22Rv1 (cell line): ENCODE measurements at regions not wholly inside any gene's neighbourhood (a gene's known extent, or its start where the extent isn't known, plus 50 kb on each side); places are given as distances from the start of the nearest gene placed in this dataset.

Experiments
- H3K27ac ChIP-seq: fragments of 450-650 bp; 2 replicates; pipeline ENCODE4 v1.5.1; 2017
- ZFX ChIP-seq: fragments of 450-650 bp; IDR thresholded peaks from 2 replicates; pipeline ENCODE4 v1.6.1; 2017; ENCODE audit warnings: antibody characterized with exemption, borderline replicate concordance
- TF ChIP-seq, protein P1 (sequence below): fragments of 450-650 bp; IDR thresholded peaks from 2 replicates; pipeline ENCODE4 v1.5.1; 2017; ENCODE audit warnings: mild to moderate bottlenecking

DNA sequence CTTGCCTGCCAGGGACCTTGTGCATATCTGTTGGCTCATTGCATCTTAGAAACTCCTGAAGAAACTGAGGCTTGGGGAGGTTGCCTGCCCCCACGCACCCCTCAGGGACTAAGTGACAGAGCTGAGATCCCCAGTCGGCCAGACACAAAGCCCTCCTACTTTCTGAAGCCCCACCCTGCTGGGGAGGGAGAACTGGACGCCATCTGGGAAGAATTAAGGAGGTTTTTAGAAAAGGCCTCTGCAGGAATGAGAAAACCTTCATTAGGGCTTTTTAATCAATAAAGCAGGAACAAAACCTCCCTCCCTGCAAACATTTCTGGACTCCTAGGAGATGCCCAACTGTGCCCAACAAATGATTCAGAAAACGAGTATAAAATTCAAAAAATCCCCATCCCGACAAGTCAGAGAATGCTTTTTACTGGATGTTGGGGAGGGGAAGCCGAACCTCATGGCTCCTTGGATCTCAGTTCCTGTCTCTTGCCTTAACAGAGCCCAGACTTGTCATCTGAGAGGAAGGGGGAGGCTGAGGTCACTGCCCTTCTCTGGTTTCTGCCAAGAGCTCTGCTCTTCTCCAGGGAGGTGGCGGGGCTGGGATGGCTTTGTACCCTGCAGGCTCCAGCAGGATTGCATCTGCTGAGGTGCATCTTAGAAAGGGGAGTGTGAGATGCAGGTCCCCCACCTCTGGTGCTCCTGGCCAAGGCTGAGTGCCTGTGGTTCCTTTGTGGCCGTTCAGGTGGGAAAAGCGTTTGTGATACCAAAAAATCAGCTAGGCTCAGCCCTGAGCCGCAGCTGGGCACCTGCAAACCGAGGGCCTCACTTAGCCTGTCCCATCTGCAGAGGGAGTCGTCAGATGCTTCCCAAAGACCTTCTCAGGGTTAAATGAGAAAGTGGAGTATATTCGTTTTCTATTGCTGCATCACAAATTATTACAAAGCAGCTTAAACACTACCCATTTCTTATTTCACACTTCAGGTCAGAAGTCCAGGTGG is 142.4 kb downstream of the ZFP36L2 start:
- no peak overlapping the region for H3K27ac ChIP-seq
- no peak for TF ChIP-seq ZFX

GRCh38 chr2:43082903-43083677 is 143.3 kb downstream of the ZFP36L2 start:
- H3K27ac ChIP-seq, result no peak overlapping the region
- no peak for TF ChIP-seq ZFX
- TF ChIP-seq, protein P1, sequence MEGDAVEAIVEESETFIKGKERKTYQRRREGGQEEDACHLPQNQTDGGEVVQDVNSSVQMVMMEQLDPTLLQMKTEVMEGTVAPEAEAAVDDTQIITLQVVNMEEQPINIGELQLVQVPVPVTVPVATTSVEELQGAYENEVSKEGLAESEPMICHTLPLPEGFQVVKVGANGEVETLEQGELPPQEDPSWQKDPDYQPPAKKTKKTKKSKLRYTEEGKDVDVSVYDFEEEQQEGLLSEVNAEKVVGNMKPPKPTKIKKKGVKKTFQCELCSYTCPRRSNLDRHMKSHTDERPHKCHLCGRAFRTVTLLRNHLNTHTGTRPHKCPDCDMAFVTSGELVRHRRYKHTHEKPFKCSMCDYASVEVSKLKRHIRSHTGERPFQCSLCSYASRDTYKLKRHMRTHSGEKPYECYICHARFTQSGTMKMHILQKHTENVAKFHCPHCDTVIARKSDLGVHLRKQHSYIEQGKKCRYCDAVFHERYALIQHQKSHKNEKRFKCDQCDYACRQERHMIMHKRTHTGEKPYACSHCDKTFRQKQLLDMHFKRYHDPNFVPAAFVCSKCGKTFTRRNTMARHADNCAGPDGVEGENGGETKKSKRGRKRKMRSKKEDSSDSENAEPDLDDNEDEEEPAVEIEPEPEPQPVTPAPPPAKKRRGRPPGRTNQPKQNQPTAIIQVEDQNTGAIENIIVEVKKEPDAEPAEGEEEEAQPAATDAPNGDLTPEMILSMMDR, result no peak

GRCh38 chr2:43082111-43082894 is 144.1 kb downstream of the ZFP36L2 start:
- TF ChIP-seq, protein P1, result no peak
- no peak for TF ChIP-seq ZFX
- no peak overlapping the region for H3K27ac ChIP-seq

GRCh38 chr2:43081131-43081765 is 145.2 kb downstream of the ZFP36L2 start:
- TF ChIP-seq ZFX, result no peak
- TF ChIP-seq, protein P1, result no peak
- no peak overlapping the region for H3K27ac ChIP-seq

- TF ChIP-seq, protein P1, result no peak
- TF ChIP-seq ZFX, result no peak
- no peak overlapping the region for H3K27ac ChIP-seq
These were observed 145.8 kb downstream of the ZFP36L2 start for GRCh38 chr2:43080571-43081021.

GRCh38 chr2:43078781-43079755 is 147.3 kb downstream of the ZFP36L2 start:
- no peak overlapping the region for H3K27ac ChIP-seq
- TF ChIP-seq ZFX, result no peak
- TF ChIP-seq, protein P1, result no peak
